Neural progenitor cell (in vitro differentiated cells): ENCODE measurements at regions not wholly inside any gene's neighbourhood (a gene's known extent, or its start where the extent isn't known, plus 50 kb on each side); places are given as distances from the start of the nearest gene placed in this dataset.

Experiments used
- CTCF ChIP-seq: fragments of 200-600 bp; sonication (generic); IDR thresholded peaks from 2 replicates; pipeline ENCODE4 v1.5.1; 2017; ENCODE audit warnings: antibody characterized with exemption, mild to moderate bottlenecking
- EZH2 ChIP-seq: fragments of 200-600 bp; sonication (generic); IDR thresholded peaks from 2 replicates; pipeline ENCODE4 v1.6.1; 2017; ENCODE audit warnings: antibody characterized with exemption, mild to moderate bottlenecking, moderate library complexity
- EZH2phosphoT487 ChIP-seq: fragments of 200-600 bp; sonication (generic); IDR thresholded peaks from 2 replicates; pipeline ENCODE4 v1.6.1; 2017; ENCODE audit warnings: antibody characterized with exemption

GRCh38 chr5:103452666-103453065 is 109.9 kb downstream of the NUDT12 start:
- TF ChIP-seq CTCF (no peak), EZH2 (no peak), EZH2phosphoT487 (no peak)
